Prostate gland (tissue), 2 donors: ENCODE measurements at regions not wholly inside any gene's neighbourhood (a gene's known extent, or its start where the extent isn't known, plus 50 kb on each side); places are given as distances from the start of the nearest gene placed in this dataset.

Experiments used
- CTCF ChIP-seq, 4 experiments: fragments of 200-600 bp in 2 of 4; fragments of 450-650 bp in 2 of 4; sonication (generic) in 2 of 4; IDR thresholded peaks; 1 replicate in 3 of 4; 2 replicates in 1 of 4; pipeline ENCODE4 v1.5.1; 2016 to 2019; ENCODE audit warnings: antibody characterized with exemption in 4 of 4, mild to moderate bottlenecking in 2 of 4, moderate library complexity in 2 of 4
- POLR2A ChIP-seq: fragments of 450-650 bp; IDR thresholded peaks from one replicate; pipeline ENCODE4 v1.6.1; 2016; ENCODE audit warnings: antibody characterized with exemption, mild to moderate bottlenecking
- POLR2AphosphoS5 ChIP-seq: sonication (generic); formaldehyde crosslinking; IDR thresholded peaks from one replicate; pipeline ENCODE4 v1.6.1; 2017; ENCODE audit warnings: antibody characterized with exemption

- TF ChIP-seq POLR2AphosphoS5 = no peak
- TF ChIP-seq CTCF (IDR thresholded peaks at IDR 0.05) = no peak
- TF ChIP-seq POLR2A = no peak
These were observed 191.0 kb upstream of the NPY2R start for GRCh38 chr4:155017426-155017825.
